Glutamatergic neuron (in vitro differentiated cells): ENCODE measurements at regions not wholly inside any gene's neighbourhood (a gene's known extent, or its start where the extent isn't known, plus 50 kb on each side); places are given as distances from the start of the nearest gene placed in this dataset.

Experiments used
- DNase-seq: peaks from one replicate; pipeline ENCODE4 v3.0.0; 2022
- H3K27ac Mint-ChIP-seq: one replicate; pipeline ENCODE4 v1.8.0; 2020; ENCODE audit warnings: mild to moderate bottlenecking, mixed read lengths, inconsistent platforms; ENCODE audit not compliant: unreplicated experiment
- H3K27me3 Mint-ChIP-seq: one replicate; pipeline ENCODE4 v1.8.0; 2020; ENCODE audit warnings: mild to moderate bottlenecking, moderate library complexity, mixed read lengths, inconsistent platforms; ENCODE audit not compliant: unreplicated experiment
- H3K36me3 Mint-ChIP-seq: one replicate; pipeline ENCODE4 v1.8.0; 2020; ENCODE audit warnings: mild to moderate bottlenecking, mixed read lengths, inconsistent platforms; ENCODE audit not compliant: unreplicated experiment
- H3K4me1 Mint-ChIP-seq: one replicate; pipeline ENCODE4 v1.8.0; 2020; ENCODE audit warnings: mild to moderate bottlenecking, low read depth, mixed read lengths, inconsistent platforms; ENCODE audit not compliant: unreplicated experiment
- H3K4me3 Mint-ChIP-seq: one replicate; pipeline ENCODE4 v1.8.0; 2020; ENCODE audit warnings: mild to moderate bottlenecking, mixed read lengths, inconsistent platforms; ENCODE audit not compliant: unreplicated experiment
- H3K9me3 Mint-ChIP-seq: one replicate; pipeline ENCODE4 v1.8.0; 2020; ENCODE audit warnings: mild to moderate bottlenecking, moderate library complexity, mixed read lengths, inconsistent platforms; ENCODE audit not compliant: unreplicated experiment
- TF ChIP-seq, protein P1 (sequence below): fragments of 200-600 bp; sonication (generic); IDR thresholded peaks from one replicate; pipeline ENCODE4 v1.5.0; 2021; ENCODE audit not compliant: partially characterized antibody, unreplicated experiment

- TF ChIP-seq, protein P1, sequence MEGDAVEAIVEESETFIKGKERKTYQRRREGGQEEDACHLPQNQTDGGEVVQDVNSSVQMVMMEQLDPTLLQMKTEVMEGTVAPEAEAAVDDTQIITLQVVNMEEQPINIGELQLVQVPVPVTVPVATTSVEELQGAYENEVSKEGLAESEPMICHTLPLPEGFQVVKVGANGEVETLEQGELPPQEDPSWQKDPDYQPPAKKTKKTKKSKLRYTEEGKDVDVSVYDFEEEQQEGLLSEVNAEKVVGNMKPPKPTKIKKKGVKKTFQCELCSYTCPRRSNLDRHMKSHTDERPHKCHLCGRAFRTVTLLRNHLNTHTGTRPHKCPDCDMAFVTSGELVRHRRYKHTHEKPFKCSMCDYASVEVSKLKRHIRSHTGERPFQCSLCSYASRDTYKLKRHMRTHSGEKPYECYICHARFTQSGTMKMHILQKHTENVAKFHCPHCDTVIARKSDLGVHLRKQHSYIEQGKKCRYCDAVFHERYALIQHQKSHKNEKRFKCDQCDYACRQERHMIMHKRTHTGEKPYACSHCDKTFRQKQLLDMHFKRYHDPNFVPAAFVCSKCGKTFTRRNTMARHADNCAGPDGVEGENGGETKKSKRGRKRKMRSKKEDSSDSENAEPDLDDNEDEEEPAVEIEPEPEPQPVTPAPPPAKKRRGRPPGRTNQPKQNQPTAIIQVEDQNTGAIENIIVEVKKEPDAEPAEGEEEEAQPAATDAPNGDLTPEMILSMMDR, result no peak
- H3K36me3 Mint-ChIP-seq, result no peaks in the 10 kb centered on the region
- no peak overlapping the region for H3K27ac Mint-ChIP-seq
Measured at GRCh38 chr7:50147951-50148808, 55.1 kb upstream of the ZPBP start.

DNA sequence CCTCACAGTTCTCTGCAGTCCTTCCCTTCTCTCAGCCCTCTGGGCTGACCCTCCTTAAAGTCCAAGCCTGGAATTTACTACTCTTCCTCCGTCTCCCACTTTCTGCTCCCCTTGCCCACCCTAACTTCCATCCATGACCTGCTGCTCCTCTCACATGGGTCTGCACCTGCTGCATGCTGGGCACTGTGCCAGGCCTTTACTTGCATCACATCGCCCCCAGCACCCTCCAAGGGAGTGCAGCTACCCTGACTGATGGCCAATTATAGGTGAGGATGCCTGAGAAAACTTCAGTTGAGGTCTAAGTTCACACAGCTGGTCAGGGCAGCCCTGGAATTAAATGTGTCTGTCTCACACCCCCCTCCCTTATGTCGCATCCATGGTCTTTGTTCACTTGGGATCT, 53.6 kb upstream of the ZPBP start:
- TF ChIP-seq, protein P1, result no peak
- H3K4me3 Mint-ChIP-seq, result no peak overlapping the region
- H3K9me3 Mint-ChIP-seq, result no peaks in the 10 kb centered on the region
- no peak overlapping the region for H3K27ac Mint-ChIP-seq
- H3K4me1 Mint-ChIP-seq, result peaks cover 2% of the 10 kb centered on the region
- no peaks in the 10 kb centered on the region for H3K27me3 Mint-ChIP-seq
- no peak for DNase-seq
- H3K36me3 Mint-ChIP-seq, result no peaks in the 10 kb centered on the region

More at GRCh38 chr7:50147951-50148808, 55.1 kb upstream of the ZPBP start:
- Mint-ChIP-seq H3K9me3 (no peaks in the 10 kb centered on the region), H3K27me3 (no peaks in the 10 kb centered on the region), H3K4me1 (peaks cover 2% of the 10 kb centered on the region), H3K4me3 (no peak overlapping the region)
- no peak for DNase-seq

DNA sequence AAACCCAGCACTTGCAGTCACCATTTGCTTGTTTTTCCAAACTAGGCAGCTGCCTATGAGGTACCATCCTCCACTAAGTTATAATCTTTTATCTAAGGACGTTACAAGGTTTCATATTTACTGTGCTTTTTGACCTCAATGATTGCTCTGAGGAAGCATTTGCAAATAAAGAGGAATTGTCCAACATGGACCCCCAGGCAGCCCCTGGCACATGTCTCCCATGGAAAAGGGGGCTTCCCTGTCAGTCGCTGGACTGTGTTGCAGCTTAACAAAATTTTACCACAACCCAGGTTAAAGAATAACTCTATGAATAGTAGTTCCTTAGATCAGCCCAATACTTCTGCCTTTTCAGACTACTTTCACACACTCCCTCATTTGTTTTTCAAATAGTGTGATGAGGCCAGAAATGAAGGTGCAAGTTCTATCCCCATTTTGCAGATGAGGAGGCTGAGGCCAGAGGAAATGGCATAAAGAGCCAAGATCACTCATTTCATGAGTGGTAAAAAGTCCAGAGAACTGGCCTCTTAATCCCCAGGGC, 52.8 kb upstream of the ZPBP start:
- H3K4me1 Mint-ChIP-seq, result peaks cover 2% of the 10 kb centered on the region
- no peak overlapping the region for H3K27ac Mint-ChIP-seq
- TF ChIP-seq, protein P1, result no peak
- no peak overlapping the region for H3K4me3 Mint-ChIP-seq
- no peak for DNase-seq
- peaks cover 1% of the 10 kb centered on the region for H3K9me3 Mint-ChIP-seq
- H3K27me3 Mint-ChIP-seq, result no peaks in the 10 kb centered on the region
- no peaks in the 10 kb centered on the region for H3K36me3 Mint-ChIP-seq

DNA sequence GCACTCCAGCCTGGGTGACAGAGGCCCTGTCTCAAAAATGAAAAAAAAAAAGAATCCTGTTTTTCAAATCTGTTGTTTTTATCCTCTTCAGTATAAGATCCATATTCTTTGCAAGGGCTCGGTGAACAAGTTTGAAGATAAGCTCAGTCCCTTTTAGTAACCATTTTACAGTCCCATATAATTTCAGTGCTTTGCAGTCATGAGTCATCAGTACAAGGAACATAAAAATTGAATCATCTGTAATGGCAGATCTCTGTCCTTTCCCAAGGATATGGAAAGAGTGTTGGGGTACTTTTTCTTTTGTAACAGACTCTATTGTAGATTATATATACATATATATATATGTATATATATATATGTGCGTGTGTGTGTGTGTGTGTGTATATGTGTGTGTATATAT, 52.2 kb upstream of the ZPBP start:
- no peaks in the 10 kb centered on the region for H3K36me3 Mint-ChIP-seq
- H3K4me1 Mint-ChIP-seq, result peaks cover 2% of the 10 kb centered on the region
- TF ChIP-seq, protein P1, result no peak
- no peaks in the 10 kb centered on the region for H3K27me3 Mint-ChIP-seq
- H3K4me3 Mint-ChIP-seq, result no peak overlapping the region
- H3K9me3 Mint-ChIP-seq, result peaks cover 1% of the 10 kb centered on the region
- DNase-seq, result no peak
- no peak overlapping the region for H3K27ac Mint-ChIP-seq
